ENCODE measurements at regions not wholly inside any gene's neighbourhood (a gene's known extent, or its start where the extent isn't known, plus 50 kb on each side); places are given as distances from the start of the nearest gene placed in this dataset.
A peak's percentile ranks its signal among the peaks of the same experiment; 100 is the strongest.

DNA sequence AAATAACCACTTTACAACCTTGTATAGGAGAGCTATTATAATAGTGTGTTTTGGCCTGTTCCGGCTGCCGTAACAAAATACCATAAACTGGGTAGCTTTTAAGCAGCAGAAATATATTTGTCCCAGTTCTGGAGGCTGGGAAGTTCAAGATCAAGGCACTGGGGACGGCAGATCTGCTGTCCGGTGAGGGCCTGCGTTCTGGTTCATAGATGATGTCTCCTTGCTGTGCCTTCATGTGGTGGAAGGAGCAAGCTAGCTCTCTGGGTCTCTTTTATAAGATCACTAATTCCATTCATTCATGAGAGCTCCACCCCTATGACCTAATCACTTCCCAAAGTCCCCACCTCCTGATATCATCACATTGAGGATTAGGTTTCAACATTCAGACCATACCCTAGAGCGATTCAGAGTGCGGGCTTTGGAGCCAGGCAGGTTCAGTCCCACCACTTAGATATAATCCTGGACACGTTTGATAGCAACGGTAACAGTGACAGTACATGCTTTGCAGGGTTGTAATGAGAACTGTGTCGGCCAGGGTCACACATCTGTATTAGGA is 76.2 kb upstream of the ZFHX3 start:
- no peak for DNase-seq (ENCODE audit: extremely low spot score)
- WGBS, result 92% methylated on average over 10 of the region's 10 CpGs
- Histone ChIP-seq H3K27me3 (peaks cover 0 to 6% (median 0%) of the 10 kb centered on the region in 4 donors), H3K27ac (replicated peaks in 1 of 4) (no peak overlapping the region), H3K9me3 (peaks cover 0 to 4% (median 0%) of the 10 kb centered on the region in 4 donors), H3K4me3 (no peak overlapping the region), H3K4me1 (peaks cover 0 to 10% (median 9%) of the 10 kb centered on the region in 4 donors), H3K36me3 (no peaks in the 10 kb centered on the region)
- intact Hi-C loops (cut with DNase I), result no loop called here
- TF ChIP-seq POLR2A (IDR thresholded peaks at IDR 0.05; ENCODE audit: low read depth) (no peak), POLR2AphosphoS5 (IDR thresholded peaks at IDR 0.05) (no peak), EP300 (IDR thresholded peaks at IDR 0.05) (no peak), CTCF (IDR thresholded peaks at IDR 0.05) (no peak)

- Histone ChIP-seq H3K4me3 (no peak overlapping the region), H3K9me3 (peaks cover 0 to 6% (median 3%) of the 10 kb centered on the region in 4 donors), H3K27ac (replicated peaks in 1 of 4) (peak overlapping the region in 3 of 4 donors; percentile 34 to 62 (median 48)), H3K4me1 (peaks cover 0 to 10% (median 9%) of the 10 kb centered on the region in 4 donors), H3K36me3 (no peaks in the 10 kb centered on the region), H3K27me3 (peaks cover 0 to 6% (median 0%) of the 10 kb centered on the region in 4 donors)
- WGBS, result 50% methylated on average over 10 of the region's 10 CpGs
- no peak for DNase-seq (ENCODE audit: extremely low spot score)
- TF ChIP-seq POLR2AphosphoS5 (IDR thresholded peaks at IDR 0.05) (no peak), CTCF (IDR thresholded peaks at IDR 0.05) (no peak), EP300 (IDR thresholded peaks at IDR 0.05) (no peak), POLR2A (IDR thresholded peaks at IDR 0.05; ENCODE audit: low read depth) (no peak)
- intact Hi-C loops (cut with DNase I), result no loop called here
Observed at GRCh38 chr16:73122604-73123391, 74.9 kb upstream of the ZFHX3 start.

DNA sequence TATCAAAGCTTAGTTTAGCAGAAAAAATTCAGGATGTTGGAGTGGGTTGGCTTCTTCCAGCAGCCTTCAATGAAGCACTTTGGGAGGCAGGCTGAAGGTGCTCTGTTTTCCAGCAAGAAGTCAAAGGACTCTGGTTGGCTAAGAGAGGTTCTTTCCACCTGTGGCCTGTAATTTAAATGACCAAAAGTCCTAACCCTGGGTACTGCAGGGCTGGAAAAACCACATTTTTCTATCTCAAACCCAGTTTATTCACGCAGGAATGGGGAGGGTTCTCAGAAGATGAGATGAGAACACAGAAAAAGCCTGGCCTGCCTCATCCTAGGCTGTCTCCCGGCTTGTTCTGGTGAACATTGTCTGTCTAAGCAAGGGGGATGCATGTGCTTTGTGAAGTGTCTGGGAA is 68.6 kb upstream of the ZFHX3 start:
- Histone ChIP-seq H3K4me3 (no peak overlapping the region), H3K9me3 (peaks cover 0 to 7% (median 6%) of the 10 kb centered on the region in 4 donors), H3K27me3 (no peaks in the 10 kb centered on the region), H3K27ac (replicated peaks in 1 of 4) (no peak overlapping the region), H3K4me1 (no peaks in the 10 kb centered on the region), H3K36me3 (no peaks in the 10 kb centered on the region)
- no peak for DNase-seq (ENCODE audit: extremely low spot score)
- intact Hi-C loops (cut with DNase I), result no loop called here
- no peak for TF ChIP-seq POLR2A (IDR thresholded peaks at IDR 0.05; ENCODE audit: low read depth)
- no peak for TF ChIP-seq EP300 (IDR thresholded peaks at IDR 0.05)
- TF ChIP-seq CTCF (IDR thresholded peaks at IDR 0.05), result no peak
- TF ChIP-seq POLR2AphosphoS5 (IDR thresholded peaks at IDR 0.05), result no peak
- 91% methylated on average over 2 of the region's 2 CpGs for WGBS

- H3K27ac ChIP-seq (replicated peaks in 1 of 4), result no peak overlapping the region
Observed at GRCh38 chr16:73113336-73113735, 65.4 kb upstream of the ZFHX3 start.

More at GRCh38 chr16:73113336-73113735, 65.4 kb upstream of the ZFHX3 start:
- Histone ChIP-seq H3K9me3 (peaks cover 0 to 7% (median 3%) of the 10 kb centered on the region in 4 donors), H3K27me3 (no peaks in the 10 kb centered on the region), H3K4me1 (no peaks in the 10 kb centered on the region), H3K4me3 (no peak overlapping the region), H3K36me3 (no peaks in the 10 kb centered on the region)
- no peak for DNase-seq (ENCODE audit: extremely low spot score)
- intact Hi-C loops (cut with DNase I), result no loop called here
- WGBS, result 68% methylated on average over 6 of the region's 6 CpGs
- TF ChIP-seq EP300 (IDR thresholded peaks at IDR 0.05), result no peak
- no peak for TF ChIP-seq POLR2A (IDR thresholded peaks at IDR 0.05; ENCODE audit: low read depth)
- TF ChIP-seq CTCF (IDR thresholded peaks at IDR 0.05), result no peak
- no peak for TF ChIP-seq POLR2AphosphoS5 (IDR thresholded peaks at IDR 0.05)
